ENCODE measurements at regions not wholly inside any gene's neighbourhood (a gene's known extent, or its start where the extent isn't known, plus 50 kb on each side); places are given as distances from the start of the nearest gene placed in this dataset.
"Not testable (repeated sequence)": the region's sequence is repeated elsewhere in the genome, so short reads cannot be mapped to it uniquely, and the experiment has no call there.

DNA sequence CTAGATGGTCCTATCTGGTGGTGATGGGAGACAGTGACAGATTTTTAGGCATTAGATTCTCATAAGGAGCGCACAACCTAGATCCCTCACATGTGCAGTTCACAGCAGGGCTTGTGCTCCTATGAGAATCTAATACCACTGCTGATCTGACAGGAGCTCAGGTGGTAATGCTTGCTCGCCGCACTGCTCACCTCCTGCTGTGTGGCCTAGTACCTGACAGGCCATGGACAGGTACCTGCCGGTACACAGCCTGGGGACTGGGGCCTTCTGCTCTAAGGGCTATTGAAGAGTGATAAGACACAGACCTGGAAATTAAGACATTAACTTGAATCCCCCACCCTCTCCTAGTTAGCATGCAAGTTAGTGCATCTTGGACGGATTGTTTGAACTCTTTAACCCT lies 64.4 kb downstream of the KLRB1 start:
- not testable (repeated sequence) for DNase-seq (ENCODE audit: extremely low read depth, low read depth)

DNA sequence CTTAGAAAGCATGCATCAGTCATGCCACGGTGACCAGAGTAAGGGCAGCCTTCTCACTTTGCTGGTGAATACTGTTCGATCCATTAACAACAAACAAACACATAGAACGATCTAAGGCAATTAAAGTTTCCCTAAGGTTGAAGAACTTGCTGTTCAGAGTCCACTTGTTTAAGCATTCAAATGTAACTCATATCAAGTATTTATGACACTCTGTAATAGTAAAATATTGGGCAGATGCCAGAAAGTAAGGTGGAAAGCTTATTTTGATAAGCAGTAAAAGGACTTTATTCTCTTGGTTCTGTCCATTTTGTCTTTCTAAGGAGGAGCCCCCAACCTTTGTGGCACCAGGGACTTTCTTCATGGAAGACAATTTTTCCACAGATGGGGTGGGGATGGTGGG lies 64.9 kb downstream of the KLRB1 start:
- not testable (repeated sequence) for DNase-seq (ENCODE audit: extremely low read depth, low read depth)

DNA sequence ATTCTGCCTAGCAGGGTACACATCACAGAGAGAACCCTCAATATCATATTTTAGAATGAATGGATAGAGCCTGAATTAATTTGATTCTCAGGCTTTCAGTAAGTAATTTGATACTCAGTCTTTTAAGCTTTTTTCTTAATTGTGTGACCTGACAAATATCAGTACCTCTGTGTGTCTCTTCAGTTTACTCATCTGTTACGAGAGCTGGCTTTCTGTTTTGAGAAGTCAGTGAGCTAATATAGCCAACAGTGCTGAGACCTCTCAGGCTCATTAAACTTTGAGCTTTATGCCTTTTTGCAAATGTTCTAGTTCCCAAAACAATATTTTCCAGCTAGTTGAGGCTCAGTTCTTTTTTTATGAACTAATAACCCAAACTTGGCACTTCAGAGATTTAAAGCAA lies 91.8 kb downstream of the KLRB1 start:
- not testable (repeated sequence) for DNase-seq (ENCODE audit: extremely low read depth, low read depth)

DNA sequence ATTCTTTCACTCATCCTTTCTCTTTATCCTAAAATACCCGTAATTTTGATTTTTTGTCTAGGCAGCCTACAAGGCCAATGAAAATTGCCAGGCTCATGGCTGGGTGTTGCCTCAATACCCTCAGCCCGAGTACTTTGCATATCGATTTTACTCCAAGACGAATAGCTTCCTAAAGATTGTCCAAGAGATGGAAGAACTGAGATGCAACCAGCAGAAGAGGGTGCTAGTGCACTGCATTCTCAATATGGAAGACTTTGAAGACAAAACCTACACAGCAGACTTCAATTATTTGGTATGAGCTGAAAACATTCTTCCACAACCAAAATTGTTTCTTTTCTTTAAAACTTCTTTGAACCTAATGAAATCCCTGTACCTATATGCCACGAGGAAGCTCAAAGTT lies 95.0 kb downstream of the KLRB1 start:
- not testable (repeated sequence) for DNase-seq (ENCODE audit: extremely low read depth, low read depth)

DNA sequence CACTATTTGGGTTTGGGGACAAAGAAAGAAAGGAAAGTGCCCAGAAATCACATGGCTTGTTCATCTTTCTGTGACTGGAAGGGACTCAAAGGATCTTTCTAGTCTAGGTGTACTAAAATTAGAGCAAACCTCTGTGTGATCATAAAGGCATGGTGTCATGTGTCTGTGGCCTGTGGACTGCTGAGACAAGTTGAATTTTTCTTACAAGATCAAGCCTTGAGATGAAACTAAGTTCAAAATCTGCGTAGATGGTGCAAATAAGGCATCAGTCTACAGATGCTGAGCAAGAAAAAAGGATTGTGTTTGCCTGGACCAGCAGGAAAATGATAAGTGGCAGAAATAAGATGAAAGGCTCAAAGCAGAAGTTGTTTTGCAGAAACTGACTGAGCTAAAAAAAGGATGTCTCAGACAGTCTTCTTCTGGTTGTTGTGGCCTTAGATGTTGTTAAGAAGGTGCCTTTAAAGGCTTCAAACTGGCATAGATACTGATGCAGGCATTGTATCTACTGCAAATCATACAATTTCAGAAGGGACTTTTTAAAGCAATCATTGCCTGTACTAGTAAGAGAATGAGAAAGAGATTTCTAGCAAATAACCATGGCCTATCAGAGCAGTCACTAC lies 97.2 kb downstream of the KLRB1 start:
- not testable (repeated sequence) for DNase-seq (ENCODE audit: extremely low read depth, low read depth)

DNA sequence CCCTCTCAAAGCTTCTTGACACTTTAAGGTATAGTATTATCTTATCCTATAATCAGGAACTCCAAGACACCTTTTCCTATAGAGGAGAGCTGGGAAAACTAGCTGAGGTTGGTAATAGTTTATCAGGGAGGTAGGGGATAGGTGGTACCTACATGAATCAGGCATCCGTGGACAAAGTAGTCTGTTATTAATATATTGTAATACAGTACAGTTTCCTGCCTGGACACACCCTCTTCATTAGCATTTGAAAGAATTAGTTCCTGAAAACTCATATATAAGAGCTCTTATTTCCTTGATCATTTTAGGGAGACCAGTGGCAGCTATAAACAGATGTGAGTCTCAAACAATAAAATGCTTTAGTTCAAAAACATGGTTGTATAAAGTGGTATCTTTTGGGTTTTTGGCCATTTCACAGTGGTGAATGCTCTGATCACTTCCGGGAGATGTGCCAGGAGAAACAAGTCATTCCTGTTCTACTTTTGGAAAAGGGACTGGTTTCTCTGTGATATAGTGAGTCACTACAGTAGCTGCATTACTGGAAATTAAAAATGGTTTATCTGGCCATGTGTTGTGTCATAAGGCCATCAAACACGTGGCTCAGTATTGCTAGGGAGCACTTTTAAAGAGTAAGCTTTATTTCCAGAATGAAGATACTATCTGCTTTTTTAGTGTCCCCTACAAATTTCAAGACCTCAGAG lies 98.1 kb downstream of the KLRB1 start:
- TF ChIP-seq, protein P1, sequence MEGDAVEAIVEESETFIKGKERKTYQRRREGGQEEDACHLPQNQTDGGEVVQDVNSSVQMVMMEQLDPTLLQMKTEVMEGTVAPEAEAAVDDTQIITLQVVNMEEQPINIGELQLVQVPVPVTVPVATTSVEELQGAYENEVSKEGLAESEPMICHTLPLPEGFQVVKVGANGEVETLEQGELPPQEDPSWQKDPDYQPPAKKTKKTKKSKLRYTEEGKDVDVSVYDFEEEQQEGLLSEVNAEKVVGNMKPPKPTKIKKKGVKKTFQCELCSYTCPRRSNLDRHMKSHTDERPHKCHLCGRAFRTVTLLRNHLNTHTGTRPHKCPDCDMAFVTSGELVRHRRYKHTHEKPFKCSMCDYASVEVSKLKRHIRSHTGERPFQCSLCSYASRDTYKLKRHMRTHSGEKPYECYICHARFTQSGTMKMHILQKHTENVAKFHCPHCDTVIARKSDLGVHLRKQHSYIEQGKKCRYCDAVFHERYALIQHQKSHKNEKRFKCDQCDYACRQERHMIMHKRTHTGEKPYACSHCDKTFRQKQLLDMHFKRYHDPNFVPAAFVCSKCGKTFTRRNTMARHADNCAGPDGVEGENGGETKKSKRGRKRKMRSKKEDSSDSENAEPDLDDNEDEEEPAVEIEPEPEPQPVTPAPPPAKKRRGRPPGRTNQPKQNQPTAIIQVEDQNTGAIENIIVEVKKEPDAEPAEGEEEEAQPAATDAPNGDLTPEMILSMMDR (IDR thresholded peaks at IDR 0.05; ENCODE audit: low read depth, low read length): no peak

DNA sequence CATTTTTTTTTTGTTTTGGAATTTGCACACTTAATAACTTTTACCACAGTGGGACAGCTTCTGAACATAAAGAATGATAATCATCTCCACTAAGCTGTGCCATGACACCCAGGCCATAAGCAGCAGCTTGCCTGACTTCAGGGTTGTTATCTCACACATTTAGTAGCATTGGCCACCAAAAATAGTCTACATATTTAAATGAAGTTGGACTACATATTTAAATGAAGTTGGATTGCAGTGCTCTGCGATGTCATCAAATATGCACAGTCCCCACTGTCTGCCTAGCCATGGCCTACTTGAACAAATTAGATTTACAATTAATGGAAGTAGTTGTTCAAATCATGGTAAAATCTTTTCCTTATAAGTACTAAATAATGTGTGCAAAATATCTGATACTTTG lies 101.0 kb downstream of the KLRB1 start:
- TF ChIP-seq, protein P1 (IDR thresholded peaks at IDR 0.05; ENCODE audit: low read depth, low read length): no peak
- no peak for DNase-seq (ENCODE audit: extremely low read depth, low read depth)

More for the DNA sequence above, 98.1 kb downstream of the KLRB1 start:
- DNase-seq (ENCODE audit: extremely low read depth, low read depth): peak; percentile 2

DNA sequence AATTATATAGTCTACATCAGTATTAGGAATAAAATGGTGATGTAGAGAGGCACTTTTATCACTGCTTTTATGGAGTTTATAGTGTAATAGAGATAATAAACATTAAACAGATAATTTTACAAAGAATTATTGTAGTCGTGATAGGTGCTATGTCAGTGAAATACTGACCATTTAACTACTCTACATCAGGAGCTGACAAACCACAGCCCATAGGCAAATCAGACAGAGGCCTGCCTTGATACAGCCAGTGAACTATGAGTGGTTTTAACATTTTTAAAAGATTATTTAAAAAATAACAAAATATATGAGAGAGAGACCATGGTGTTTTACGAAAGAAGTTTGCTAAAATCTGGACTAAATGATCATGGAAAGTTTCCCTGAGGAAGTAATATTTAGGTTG lies 104.3 kb downstream of the KLRB1 start:
- DNase-seq (ENCODE audit: extremely low read depth, low read depth): not testable (repeated sequence)

DNA sequence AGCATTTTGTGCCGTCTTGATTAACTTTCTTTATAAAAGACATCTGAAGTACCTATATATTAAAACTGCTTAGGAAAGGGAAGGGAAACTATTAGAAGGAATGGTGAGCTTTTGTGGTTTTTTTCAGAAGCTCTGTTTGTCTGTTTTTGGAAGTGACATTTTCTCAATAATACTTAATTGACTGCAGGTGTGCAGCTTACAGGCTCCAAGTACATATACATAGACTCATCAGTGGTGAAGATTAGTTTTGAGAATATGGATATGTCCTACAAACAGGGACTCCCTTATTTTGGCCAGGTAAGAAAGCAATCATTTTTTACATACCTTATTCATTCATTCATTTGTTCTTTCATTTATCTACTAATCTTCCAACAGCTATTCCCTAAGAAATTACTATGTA lies 104.9 kb downstream of the KLRB1 start:
- not testable (repeated sequence) for DNase-seq (ENCODE audit: extremely low read depth, low read depth)

DNA sequence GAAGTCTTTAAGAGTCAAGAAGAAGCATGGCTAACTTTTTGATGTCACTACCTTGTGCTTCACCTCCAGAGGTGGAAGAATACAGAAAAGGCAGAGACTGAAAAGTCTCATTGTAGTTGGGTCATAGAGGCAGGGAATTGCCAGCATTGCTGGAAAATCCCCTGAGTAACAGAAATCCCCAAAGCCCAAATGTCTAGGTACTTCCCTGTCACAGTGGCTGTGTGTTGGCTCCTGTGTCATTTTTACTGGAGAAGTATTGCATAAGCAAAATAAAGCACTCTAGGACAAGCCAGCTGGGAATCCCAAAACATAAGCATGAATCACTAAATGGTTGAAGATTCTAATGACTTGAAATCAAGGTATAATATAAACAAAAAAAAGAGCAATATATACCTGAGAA lies 114.4 kb downstream of the KLRB1 start:
- not testable (repeated sequence) for DNase-seq (ENCODE audit: extremely low read depth, low read depth)

DNA sequence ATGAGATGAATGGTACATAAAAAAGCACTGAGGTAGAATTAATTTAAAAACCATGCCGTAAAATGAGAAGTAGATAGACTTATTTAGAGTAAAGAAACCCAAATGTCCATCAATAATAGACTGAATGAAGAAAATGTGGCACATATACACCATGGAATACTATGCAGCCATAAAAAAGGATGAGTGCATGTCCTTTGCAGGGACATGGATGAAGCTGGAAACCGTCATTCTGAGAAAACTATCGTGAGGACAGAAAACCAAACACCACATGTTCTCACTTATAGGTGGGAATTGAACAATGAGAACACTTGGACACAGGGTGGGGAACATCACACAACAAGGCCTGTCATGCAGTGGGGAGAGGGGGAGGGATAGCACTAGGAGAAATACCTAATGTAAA lies 126.4 kb downstream of the KLRB1 start:
- DNase-seq (ENCODE audit: extremely low read depth, low read depth): not testable (repeated sequence)

DNA sequence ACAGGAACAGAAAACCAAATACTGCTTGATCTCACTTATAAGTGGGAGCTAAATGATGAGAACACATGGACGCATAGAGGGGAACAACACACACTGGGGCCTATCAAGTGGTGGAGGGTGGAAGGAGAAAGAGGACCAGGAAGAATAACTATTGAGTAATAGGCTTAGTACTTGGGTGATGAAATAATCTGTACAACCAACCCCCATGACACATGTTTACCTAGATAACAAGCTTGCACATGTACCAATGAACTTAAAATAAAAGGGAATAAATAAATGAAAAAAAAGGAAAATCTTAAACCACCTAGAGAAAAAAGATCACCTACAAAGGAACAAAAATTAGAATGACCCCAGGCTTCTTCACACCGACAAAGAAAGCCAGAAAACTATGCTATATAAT lies 133.5 kb downstream of the KLRB1 start:
- DNase-seq (ENCODE audit: extremely low read depth, low read depth): not testable (repeated sequence)

DNA sequence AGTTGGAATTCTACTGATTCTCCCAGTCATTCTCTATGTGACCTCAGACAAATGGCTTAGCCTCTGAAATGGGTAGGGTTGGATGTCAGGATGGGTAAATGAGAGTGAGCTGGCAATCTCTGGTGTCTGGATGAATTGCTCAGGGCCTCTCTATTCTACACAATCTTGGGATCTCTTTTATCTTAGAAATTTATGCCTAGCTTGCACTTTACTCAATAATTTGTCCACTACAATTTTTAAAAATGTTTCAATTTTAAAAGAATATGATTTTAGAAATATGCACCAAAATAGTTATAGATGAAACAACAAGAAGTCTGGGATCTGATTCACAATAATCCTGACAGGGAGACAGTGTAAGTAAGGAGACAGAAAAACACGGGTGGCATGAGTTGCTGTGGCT lies 134.1 kb downstream of the KLRB1 start:
- not testable (repeated sequence) for DNase-seq (ENCODE audit: extremely low read depth, low read depth)

DNA sequence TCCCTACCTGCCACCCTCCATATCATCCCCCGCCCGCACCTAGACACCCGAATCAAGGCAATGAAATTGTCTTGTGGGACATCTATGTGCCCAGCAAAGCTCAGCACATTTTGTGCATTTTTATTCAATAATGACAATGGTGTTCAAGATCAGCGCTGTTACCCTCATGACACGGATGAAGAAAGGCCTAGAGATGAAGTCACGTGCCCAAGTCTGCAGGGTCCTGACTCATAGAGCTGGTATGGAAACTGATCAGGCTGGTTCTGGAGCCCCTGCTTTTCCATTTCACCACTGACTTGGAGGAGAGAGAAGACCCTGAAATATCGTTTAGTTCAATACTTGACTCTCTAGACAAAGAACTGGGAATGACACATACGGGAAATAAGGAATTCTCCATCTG lies 136.2 kb downstream of the KLRB1 start:
- DNase-seq (ENCODE audit: extremely low read depth, low read depth): not testable (repeated sequence)

DNA sequence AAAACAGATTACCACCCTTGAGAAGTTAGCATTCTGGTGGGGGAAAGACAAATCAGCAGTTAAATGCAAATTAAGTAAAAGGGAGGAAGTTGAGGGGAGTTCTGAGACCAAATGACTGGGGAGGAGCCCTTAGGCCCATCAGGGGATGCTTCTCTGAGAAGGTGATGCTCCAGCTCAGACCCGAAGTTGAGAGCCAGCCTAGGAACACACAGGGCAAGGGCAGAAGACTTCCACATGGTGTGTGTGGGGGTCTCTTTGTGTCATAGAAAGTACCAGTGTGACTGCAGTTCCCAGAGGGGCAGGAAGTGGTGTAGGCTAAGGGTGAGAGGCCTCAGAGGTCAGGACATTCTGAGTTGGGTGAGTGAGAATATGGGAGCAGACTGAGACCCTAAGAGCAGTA lies 137.3 kb downstream of the KLRB1 start:
- DNase-seq (ENCODE audit: extremely low read depth, low read depth): not testable (repeated sequence)

DNA sequence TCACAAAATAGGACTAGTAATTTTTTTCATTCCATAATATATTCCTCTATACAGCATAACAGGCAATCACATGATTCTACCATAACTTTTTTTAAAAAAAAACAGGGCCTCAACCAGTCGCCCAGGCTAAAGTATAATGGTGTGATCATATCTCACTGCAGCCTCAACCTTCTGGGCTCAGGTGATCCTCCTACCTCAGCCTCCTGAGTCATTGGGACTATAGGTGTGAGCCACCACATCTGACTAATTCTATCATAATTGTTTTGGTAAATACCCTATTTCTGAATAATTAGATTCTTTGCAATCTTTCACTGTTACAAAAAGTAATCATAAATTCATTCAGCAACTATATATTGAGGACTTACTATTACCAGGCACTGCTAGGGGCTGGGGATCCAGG lies 137.8 kb downstream of the KLRB1 start:
- not testable (repeated sequence) for DNase-seq (ENCODE audit: extremely low read depth, low read depth)

DNA sequence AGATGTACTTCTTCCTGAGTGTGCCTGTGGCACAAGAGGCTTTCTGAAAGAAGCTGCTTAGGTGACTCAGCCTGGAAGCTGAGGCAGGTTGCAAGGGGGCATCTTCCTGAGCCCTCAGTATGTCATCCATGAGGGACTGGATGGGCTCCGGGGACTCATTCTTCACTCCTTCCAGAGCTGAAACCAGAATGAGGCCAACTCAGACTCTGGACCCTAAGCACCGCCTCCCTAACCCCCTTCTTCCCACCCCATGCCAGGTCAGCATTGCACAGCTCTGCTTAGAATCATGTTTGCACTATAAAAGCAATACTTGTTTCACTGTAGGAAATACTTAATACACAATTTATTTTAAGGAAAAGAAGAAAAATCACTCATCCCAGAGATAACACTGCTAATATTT lies 138.3 kb downstream of the KLRB1 start:
- not testable (repeated sequence) for DNase-seq (ENCODE audit: extremely low read depth, low read depth)
